GM18951 (cell line): ENCODE measurements at regions not wholly inside any gene's neighbourhood (a gene's known extent, or its start where the extent isn't known, plus 50 kb on each side); places are given as distances from the start of the nearest gene placed in this dataset.

Experiments
- POLR2A ChIP-seq: IDR thresholded peaks from 4 replicates; pipeline ENCODE4 v1.6.1; 2011; ENCODE audit warnings: mild to moderate bottlenecking; ENCODE audit not compliant: insufficient read length, insufficient read depth; ENCODE audit errors: extremely low read depth
- in situ Hi-C: fragments of 300-500 bp; cut with MboI; formaldehyde crosslinking; loops from one replicate; pipeline ENCODE4 v1.12.0; 2022; ENCODE audit warnings: low sequenced_read_pairs, mixed read lengths, inconsistent platforms; ENCODE audit not compliant: unreplicated experiment

- in situ Hi-C loops = loop anchor here (10.0 kb wide), 1 partner anchor 657 kb away; the partner anchor contains the start of gene SHH
- TF ChIP-seq POLR2A = no peak
Observed at GRCh38 chr7:156472267-156472666, 168.3 kb upstream of the RNF32 start.

GRCh38 chr7:156470399-156471320, 169.9 kb upstream of the RNF32 start:
- in situ Hi-C loops = loop anchor here (10.0 kb wide), 1 partner anchor 656 kb away; the partner anchor contains the start of gene SHH
- no peak for TF ChIP-seq POLR2A

GRCh38 chr7:156466955-156467625, 173.5 kb upstream of the RNF32 start:
- no peak for TF ChIP-seq POLR2A
- in situ Hi-C loops = no loop called here

- no peak for TF ChIP-seq POLR2A
- in situ Hi-C loops = no loop called here
Observed at GRCh38 chr7:156466272-156466671, 174.3 kb upstream of the RNF32 start.

GRCh38 chr7:156465186-156465585, 175.4 kb upstream of the RNF32 start:
- no peak for TF ChIP-seq POLR2A
- in situ Hi-C loops = no loop called here

GRCh38 chr7:156464339-156464738, 176.2 kb upstream of the RNF32 start:
- TF ChIP-seq POLR2A = no peak
- in situ Hi-C loops = no loop called here

- in situ Hi-C loops = no loop called here
- TF ChIP-seq POLR2A = no peak
Observed at GRCh38 chr7:156463280-156463679, 177.3 kb upstream of the RNF32 start.

- in situ Hi-C loops = no loop called here
- TF ChIP-seq POLR2A = no peak
Observed at GRCh38 chr7:156461881-156462665, 178.5 kb upstream of the RNF32 start.

- TF ChIP-seq POLR2A = no peak
- in situ Hi-C loops = no loop called here
Observed at GRCh38 chr7:156460858-156461627, 179.5 kb upstream of the RNF32 start.

- no peak for TF ChIP-seq POLR2A
- in situ Hi-C loops = no loop called here
Observed at GRCh38 chr7:156459582-156459981, 181.0 kb upstream of the RNF32 start.

GRCh38 chr7:156459067-156459466, 181.5 kb upstream of the RNF32 start:
- in situ Hi-C loops = no loop called here
- TF ChIP-seq POLR2A = no peak

GRCh38 chr7:156458011-156458410, 182.6 kb upstream of the RNF32 start:
- in situ Hi-C loops = no loop called here
- TF ChIP-seq POLR2A = no peak
